CD14-positive monocyte (primary cell): ENCODE measurements at regions not wholly inside any gene's neighbourhood (a gene's known extent, or its start where the extent isn't known, plus 50 kb on each side); places are given as distances from the start of the nearest gene placed in this dataset.

Source experiments
- DNase-seq, 3 donors: peaks; one replicate each; pipeline ENCODE4 v3.0.0-alpha.2; 2011 to 2022
- H2AFZ ChIP-seq: 2 replicates; pipeline ENCODE4 v1.6.0; 2012; ENCODE audit warnings: mild to moderate bottlenecking, low read depth, low read length, inconsistent platforms; ENCODE audit not compliant: insufficient read depth, poor library complexity, severe bottlenecking
- H3K27ac ChIP-seq, 2 donors: 1 replicate in 1 of 2; 2 replicates in 1 of 2; pipeline ENCODE4 v1.5.1; 2012 to 2013; ENCODE audit warnings: low read length in 2 of 2, control low read depth in 1 of 2, inconsistent platforms in 1 of 2, low read depth in 1 of 2, mild to moderate bottlenecking in 1 of 2
- H3K27me3 ChIP-seq, 2 donors: one replicate each; pipeline versions ENCODE4 v1.6.0 to v1.6.1; 2011 to 2013; ENCODE audit warnings: low read length in 2 of 2; ENCODE audit not compliant: control insufficient read depth in 2 of 2, insufficient read depth in 2 of 2
- H3K36me3 ChIP-seq, 2 donors: replicated peaks in 1 of 2; 1 replicate in 1 of 2; 2 replicates in 1 of 2; pipeline versions ENCODE4 v1.5.1 to v1.6.1; 2012 to 2013; ENCODE audit warnings: low read length in 2 of 2, control low read depth in 1 of 2, inconsistent platforms in 1 of 2, mild to moderate bottlenecking in 1 of 2; ENCODE audit not compliant: insufficient read depth in 2 of 2, control insufficient read depth in 1 of 2
- H3K4me1 ChIP-seq, 2 donors: 1 replicate in 1 of 2; 2 replicates in 1 of 2; pipeline versions ENCODE4 v1.5.1 to v1.6.1; 2012 to 2013; ENCODE audit warnings: low read length in 2 of 2, control low read depth in 1 of 2, inconsistent platforms in 1 of 2, mild to moderate bottlenecking in 1 of 2, moderate library complexity in 1 of 2; ENCODE audit not compliant: insufficient read depth in 2 of 2, control insufficient read depth in 1 of 2
- H3K4me2 ChIP-seq: replicated peaks from 2 replicates; pipeline ENCODE3; 2012; ENCODE audit warnings: low read length, moderate library complexity, mild to moderate bottlenecking; ENCODE audit not compliant: poor library complexity, severe bottlenecking; ENCODE audit errors: extremely low read depth
- H3K4me3 ChIP-seq, 3 experiments: fragments of 200-600 bp in 1 of 3; sonication (generic) in 1 of 3; replicated peaks in 1 of 3; 1 replicate in 2 of 3; 2 replicates in 1 of 3; pipeline ENCODE4 v1.5.1; 2011 to 2013; ENCODE audit warnings: low read length in 3 of 3, mild to moderate bottlenecking in 3 of 3, control low read depth in 2 of 3, low read depth in 2 of 3, inconsistent platforms in 1 of 3, moderate library complexity in 1 of 3
- H3K79me2 ChIP-seq: 2 replicates; pipeline ENCODE4 v1.6.0; 2012; ENCODE audit warnings: mild to moderate bottlenecking, control low read depth, inconsistent platforms, low read length, moderate library complexity; ENCODE audit not compliant: insufficient read depth
- H3K9ac ChIP-seq: 2 replicates; pipeline ENCODE4 v1.6.0; 2017; ENCODE audit warnings: low read length, mild to moderate bottlenecking; ENCODE audit not compliant: insufficient read depth, poor library complexity, severe bottlenecking
- H3K9me3 ChIP-seq, 2 donors: replicated peaks in 1 of 2; 1 replicate in 1 of 2; 2 replicates in 1 of 2; pipeline versions ENCODE4 v1.5.1 to v1.6.1; 2012 to 2013; ENCODE audit warnings: low read length in 2 of 2, control low read depth in 1 of 2; ENCODE audit not compliant: control insufficient read depth in 1 of 2, insufficient read depth in 1 of 2
- H4K20me1 ChIP-seq: 2 replicates; pipeline ENCODE4 v1.6.0; 2012; ENCODE audit warnings: mild to moderate bottlenecking, low read length, control low read depth, moderate library complexity; ENCODE audit not compliant: insufficient read depth
- H3K27ac Mint-ChIP-seq, 7 donors: one replicate each; pipeline ENCODE4 v1.8.0; 2020; ENCODE audit warnings: mild to moderate bottlenecking in 7 of 7, mixed read lengths in 7 of 7, moderate library complexity in 6 of 7, inconsistent platforms in 2 of 7
- H3K27me3 Mint-ChIP-seq, 3 donors: one replicate each; pipeline ENCODE4 v1.8.0; 2021 to 2022; ENCODE audit warnings: low read depth in 3 of 3, mild to moderate bottlenecking in 3 of 3, mixed read lengths in 3 of 3, moderate library complexity in 3 of 3, inconsistent platforms in 1 of 3
- H3K36me3 Mint-ChIP-seq, 2 donors: one replicate each; pipeline ENCODE4 v1.8.0; 2020; ENCODE audit warnings: mixed read lengths in 2 of 2, inconsistent platforms in 1 of 2, mild to moderate bottlenecking in 1 of 2
- H3K4me1 Mint-ChIP-seq: one replicate; pipeline ENCODE4 v1.8.0; 2020; ENCODE audit warnings: mild to moderate bottlenecking, mixed read lengths
- H3K4me3 Mint-ChIP-seq, 2 donors: one replicate each; pipeline ENCODE4 v1.8.0; 2020; ENCODE audit warnings: mild to moderate bottlenecking in 2 of 2, mixed read lengths in 2 of 2, moderate library complexity in 1 of 2
- H3K9me3 Mint-ChIP-seq, 7 donors: one replicate each; pipeline ENCODE4 v1.8.0; 2020 to 2022; ENCODE audit warnings: mixed read lengths in 7 of 7, mild to moderate bottlenecking in 6 of 7, moderate library complexity in 6 of 7, inconsistent platforms in 2 of 7
- WGBS: methylation state at CpG from one replicate; pipeline ENCODE4 v1.1.5; 2013; ENCODE audit warnings: missing lambda C conversion rate; ENCODE audit not compliant: insufficient coverage; 5-methylcytosine and 5-hydroxymethylcytosine counted together
- intact Hi-C, 2 donors: fragments of 100-400 bp; cut with micrococcal nuclease; formaldehyde crosslinking; loops; one replicate each; pipeline versions ENCODE4 v1.15.0 to v1.15.1; 2023
- TF ChIP-seq, protein P1 (sequence below): fragments of 200-600 bp; IDR thresholded peaks from one replicate; pipeline ENCODE4 v1.8.0; 2022; ENCODE audit warnings: antibody characterized with exemption, mild to moderate bottlenecking

DNA sequence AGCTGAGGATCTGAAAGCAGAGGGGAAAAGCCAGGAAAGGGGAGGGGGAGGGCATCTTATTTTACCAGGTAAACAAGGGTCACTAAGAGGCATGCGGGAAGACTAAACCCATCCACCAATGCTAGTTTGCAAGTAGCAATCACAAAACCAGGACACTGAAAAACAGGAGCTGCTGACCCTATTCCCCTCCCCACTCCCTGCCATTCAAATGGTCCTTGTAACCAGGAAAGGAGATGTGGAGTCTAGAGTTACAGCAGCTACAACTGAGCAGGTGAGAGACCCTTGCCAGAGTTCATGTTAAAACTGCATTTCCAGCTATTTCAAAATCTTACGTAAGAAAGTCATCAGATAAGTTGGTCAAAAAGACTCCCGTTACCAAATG is 85.3 kb upstream of the SIMC1 start:
- H3K4me1 ChIP-seq: no peaks in the 10 kb centered on the region
- H3K4me3 ChIP-seq: no peak overlapping the region
- H3K9me3 Mint-ChIP-seq: no peaks in the 10 kb centered on the region
- H3K36me3 ChIP-seq: no peaks in the 10 kb centered on the region
- no peak overlapping the region for H3K4me3 Mint-ChIP-seq
- H3K4me1 Mint-ChIP-seq: no peaks in the 10 kb centered on the region
- H3K4me2 ChIP-seq: no peak overlapping the region
- no peaks in the 10 kb centered on the region for H4K20me1 ChIP-seq
- H3K27me3 ChIP-seq: peaks cover 0 to 2% of the 10 kb centered on the region in 2 donors
- TF ChIP-seq, protein P1, sequence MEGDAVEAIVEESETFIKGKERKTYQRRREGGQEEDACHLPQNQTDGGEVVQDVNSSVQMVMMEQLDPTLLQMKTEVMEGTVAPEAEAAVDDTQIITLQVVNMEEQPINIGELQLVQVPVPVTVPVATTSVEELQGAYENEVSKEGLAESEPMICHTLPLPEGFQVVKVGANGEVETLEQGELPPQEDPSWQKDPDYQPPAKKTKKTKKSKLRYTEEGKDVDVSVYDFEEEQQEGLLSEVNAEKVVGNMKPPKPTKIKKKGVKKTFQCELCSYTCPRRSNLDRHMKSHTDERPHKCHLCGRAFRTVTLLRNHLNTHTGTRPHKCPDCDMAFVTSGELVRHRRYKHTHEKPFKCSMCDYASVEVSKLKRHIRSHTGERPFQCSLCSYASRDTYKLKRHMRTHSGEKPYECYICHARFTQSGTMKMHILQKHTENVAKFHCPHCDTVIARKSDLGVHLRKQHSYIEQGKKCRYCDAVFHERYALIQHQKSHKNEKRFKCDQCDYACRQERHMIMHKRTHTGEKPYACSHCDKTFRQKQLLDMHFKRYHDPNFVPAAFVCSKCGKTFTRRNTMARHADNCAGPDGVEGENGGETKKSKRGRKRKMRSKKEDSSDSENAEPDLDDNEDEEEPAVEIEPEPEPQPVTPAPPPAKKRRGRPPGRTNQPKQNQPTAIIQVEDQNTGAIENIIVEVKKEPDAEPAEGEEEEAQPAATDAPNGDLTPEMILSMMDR: no peak
- no peaks in the 10 kb centered on the region for H3K9me3 ChIP-seq
- no peaks in the 10 kb centered on the region for H3K36me3 Mint-ChIP-seq
- no peak overlapping the region for H3K27ac ChIP-seq
- no peak overlapping the region for H3K9ac ChIP-seq
- no peak for DNase-seq
- intact Hi-C loops: no loop called here
- H3K27me3 Mint-ChIP-seq: peaks cover 5 to 14% (median 10%) of the 10 kb centered on the region in 3 donors
- no peak overlapping the region for H3K27ac Mint-ChIP-seq
- no peaks in the 10 kb centered on the region for H3K79me2 ChIP-seq
- no peak overlapping the region for H2AFZ ChIP-seq
- WGBS: 83% methylated on average over 1 of the region's 3 CpGs

DNA sequence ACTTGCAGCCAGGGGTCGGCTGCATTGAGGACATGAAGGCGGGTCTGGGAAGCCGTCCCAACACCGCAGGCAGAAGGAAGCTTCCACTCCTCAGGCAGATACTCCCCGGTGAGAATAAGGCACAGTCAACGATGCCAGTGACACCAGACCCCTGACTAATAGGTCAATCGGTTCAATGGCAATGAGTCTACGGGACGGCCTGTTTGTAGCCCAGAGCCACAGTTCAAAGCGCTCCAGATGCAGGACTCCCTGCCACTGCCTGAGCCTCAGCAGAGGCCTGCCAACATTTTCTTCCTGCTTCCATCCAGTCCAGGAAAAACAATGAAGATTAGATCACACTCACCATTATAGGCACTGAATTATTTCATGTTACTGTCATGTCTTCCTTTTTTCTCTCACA is 84.5 kb upstream of the SIMC1 start:
- H3K27ac ChIP-seq: no peak overlapping the region
- H2AFZ ChIP-seq: no peak overlapping the region

More for the DNA sequence above, 84.5 kb upstream of the SIMC1 start:
- Mint-ChIP-seq H3K9me3 (no peaks in the 10 kb centered on the region), H3K27me3 (peaks cover 5 to 14% (median 10%) of the 10 kb centered on the region in 3 donors), H3K27ac (no peak overlapping the region), H3K4me3 (no peak overlapping the region), H3K36me3 (no peaks in the 10 kb centered on the region), H3K4me1 (no peaks in the 10 kb centered on the region)
- Histone ChIP-seq H3K4me1 (no peaks in the 10 kb centered on the region), H3K4me3 (no peak overlapping the region), H4K20me1 (no peaks in the 10 kb centered on the region), H3K79me2 (no peaks in the 10 kb centered on the region), H3K9ac (no peak overlapping the region), H3K4me2 (no peak overlapping the region), H3K27me3 (peaks cover 0 to 2% of the 10 kb centered on the region in 2 donors), H3K9me3 (no peaks in the 10 kb centered on the region), H3K36me3 (no peaks in the 10 kb centered on the region)
- no peak for DNase-seq
- intact Hi-C loops: no loop called here
- WGBS: 84% methylated on average over 10 of the region's 10 CpGs
- TF ChIP-seq, protein P1: no peak
